AG09319 (cell line): ENCODE measurements at regions not wholly inside any gene's neighbourhood (a gene's known extent, or its start where the extent isn't known, plus 50 kb on each side); places are given as distances from the start of the nearest gene placed in this dataset.

Source experiments
- DNase-seq: peaks from one replicate; pipeline ENCODE4 v3.0.0-alpha.2; 2010; ENCODE audit warnings: low read depth; ENCODE audit errors: extremely low read depth
- TF ChIP-seq, protein P1 (sequence below): IDR thresholded peaks from 2 replicates; pipeline ENCODE4 v1.5.1; 2011; ENCODE audit warnings: low read depth, mild to moderate bottlenecking, inconsistent platforms, low read length, moderate library complexity

DNA sequence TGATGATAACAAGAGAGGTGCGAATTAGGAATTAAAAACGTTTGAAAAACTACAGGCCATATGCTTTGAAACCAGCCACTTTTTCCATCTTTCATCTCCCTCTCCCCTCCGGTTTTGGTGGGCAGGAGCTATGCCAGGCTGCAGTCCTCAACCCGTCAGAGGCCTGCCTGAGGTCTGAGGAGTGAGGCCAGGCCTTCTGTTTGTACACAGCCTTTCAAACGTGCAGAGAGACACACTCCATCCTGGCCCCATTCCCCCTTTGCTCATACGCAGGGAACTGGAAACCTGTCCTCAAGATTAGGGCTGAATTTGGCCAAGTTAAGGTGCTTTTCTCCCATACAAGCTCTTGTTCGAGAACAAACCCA, 74.5 kb downstream of the ZIC5 start:
- no peak for DNase-seq
- TF ChIP-seq, protein P1, sequence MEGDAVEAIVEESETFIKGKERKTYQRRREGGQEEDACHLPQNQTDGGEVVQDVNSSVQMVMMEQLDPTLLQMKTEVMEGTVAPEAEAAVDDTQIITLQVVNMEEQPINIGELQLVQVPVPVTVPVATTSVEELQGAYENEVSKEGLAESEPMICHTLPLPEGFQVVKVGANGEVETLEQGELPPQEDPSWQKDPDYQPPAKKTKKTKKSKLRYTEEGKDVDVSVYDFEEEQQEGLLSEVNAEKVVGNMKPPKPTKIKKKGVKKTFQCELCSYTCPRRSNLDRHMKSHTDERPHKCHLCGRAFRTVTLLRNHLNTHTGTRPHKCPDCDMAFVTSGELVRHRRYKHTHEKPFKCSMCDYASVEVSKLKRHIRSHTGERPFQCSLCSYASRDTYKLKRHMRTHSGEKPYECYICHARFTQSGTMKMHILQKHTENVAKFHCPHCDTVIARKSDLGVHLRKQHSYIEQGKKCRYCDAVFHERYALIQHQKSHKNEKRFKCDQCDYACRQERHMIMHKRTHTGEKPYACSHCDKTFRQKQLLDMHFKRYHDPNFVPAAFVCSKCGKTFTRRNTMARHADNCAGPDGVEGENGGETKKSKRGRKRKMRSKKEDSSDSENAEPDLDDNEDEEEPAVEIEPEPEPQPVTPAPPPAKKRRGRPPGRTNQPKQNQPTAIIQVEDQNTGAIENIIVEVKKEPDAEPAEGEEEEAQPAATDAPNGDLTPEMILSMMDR = no peak

DNA sequence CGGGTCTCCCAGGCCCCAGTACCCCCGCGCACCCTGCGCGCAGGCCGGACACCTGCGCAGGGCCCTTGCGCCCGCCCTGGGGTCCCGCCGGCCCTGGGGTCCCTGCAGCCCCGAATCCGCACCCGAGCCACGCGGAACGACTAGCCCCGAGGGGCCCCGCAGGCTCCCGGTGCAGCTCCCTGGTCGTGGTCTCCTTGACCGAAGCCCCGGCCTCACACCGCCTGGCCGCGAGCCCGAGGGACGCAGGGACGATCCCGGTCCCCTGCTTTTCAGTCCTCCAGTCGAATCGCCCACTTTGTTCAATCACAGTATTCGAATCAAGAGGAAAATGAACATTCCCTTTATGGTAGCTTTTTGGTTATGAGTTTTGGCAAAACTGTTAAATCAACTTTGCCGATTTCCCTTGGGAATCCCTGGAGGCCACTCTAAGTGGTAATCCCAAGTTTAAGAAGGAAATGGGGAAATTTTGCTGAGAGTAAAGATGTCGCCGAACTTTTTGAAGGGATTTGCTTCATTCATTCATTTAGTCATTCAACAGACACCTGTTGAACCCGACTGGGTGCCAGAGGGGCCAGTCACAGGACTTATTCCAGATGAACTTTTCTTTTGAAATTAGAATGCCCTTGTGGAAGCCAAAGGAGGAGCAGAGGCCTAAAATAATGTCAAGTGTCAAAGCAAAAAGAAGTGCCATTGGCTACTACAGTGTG, 75.0 kb downstream of the ZIC5 start:
- DNase-seq = no peak
- TF ChIP-seq, protein P1 = no peak

DNA sequence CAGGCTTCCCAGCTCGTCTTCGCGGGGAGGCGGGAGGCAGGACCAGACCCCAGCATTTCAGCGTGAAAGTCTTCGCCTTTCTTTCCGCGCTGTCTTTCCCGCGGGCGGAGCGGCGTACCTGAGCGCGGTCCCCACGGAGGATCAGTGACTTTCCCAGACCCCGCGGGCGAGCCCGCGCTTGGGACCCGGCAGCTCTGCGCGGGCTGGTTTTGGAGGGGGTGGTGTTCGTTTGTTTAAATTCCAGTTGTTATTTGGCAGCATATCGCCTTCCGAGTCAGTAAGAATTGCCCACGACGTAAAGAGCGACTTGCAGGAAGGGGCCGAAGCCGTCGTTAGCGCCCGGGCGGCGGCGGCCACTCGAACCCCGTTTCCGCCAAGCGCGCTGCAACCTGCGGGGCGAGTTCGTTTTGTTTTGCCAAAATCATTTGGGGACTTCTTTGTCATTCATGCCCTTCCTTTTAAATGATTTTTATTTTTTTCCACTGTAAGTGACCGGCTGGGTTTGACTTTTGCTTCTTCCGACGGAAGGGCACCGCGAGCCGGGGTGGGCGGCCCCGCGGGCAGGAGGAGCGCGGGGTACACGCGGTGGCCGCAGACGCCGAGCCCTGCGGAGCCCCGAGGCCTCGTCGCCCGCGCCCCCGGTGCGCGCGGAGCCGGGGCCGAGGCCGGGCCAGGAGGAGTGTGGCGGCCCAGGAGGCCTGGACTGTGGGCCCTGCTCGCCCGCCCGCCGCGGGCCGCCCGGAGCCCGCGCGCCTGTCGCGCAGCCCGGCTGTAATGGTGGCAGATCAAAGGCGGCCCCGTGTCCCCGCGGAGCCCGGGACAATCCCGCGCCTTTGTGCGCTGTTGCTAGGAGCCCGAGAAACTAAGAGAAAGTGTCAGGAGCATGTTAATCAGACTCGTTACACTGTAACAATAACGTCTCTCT, 75.9 kb downstream of the ZIC5 start:
- TF ChIP-seq, protein P1 = no peak
- DNase-seq = no peak

DNA sequence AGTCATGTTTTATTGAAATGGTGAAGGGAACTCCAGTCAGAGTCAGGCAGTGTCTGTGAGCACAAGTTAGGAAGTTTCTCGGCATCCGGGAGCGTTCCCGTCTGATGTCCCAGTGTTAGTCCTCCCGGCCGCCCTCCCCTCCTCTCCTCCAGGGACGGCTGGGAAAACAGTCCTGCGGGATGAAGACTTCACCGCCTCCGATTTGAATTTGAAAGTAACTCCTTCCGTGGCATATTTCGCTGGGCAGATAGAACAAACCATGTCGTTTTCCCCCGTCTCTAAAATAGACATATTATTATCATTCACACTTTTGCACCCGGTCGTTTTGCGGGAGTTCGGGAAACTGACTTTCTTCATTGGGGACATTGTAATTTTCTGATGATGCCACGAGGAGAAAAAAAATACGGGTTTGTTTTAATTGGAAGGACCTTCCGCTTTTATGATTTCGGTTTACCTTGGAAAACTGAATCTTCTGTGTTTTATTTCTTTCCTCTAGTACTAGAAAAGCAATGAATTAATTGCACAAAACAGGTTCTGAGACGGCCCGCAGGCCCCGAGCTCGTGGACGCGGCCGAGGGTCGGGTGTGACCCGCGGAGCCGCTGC, 76.6 kb downstream of the ZIC5 start:
- no peak for DNase-seq

DNA sequence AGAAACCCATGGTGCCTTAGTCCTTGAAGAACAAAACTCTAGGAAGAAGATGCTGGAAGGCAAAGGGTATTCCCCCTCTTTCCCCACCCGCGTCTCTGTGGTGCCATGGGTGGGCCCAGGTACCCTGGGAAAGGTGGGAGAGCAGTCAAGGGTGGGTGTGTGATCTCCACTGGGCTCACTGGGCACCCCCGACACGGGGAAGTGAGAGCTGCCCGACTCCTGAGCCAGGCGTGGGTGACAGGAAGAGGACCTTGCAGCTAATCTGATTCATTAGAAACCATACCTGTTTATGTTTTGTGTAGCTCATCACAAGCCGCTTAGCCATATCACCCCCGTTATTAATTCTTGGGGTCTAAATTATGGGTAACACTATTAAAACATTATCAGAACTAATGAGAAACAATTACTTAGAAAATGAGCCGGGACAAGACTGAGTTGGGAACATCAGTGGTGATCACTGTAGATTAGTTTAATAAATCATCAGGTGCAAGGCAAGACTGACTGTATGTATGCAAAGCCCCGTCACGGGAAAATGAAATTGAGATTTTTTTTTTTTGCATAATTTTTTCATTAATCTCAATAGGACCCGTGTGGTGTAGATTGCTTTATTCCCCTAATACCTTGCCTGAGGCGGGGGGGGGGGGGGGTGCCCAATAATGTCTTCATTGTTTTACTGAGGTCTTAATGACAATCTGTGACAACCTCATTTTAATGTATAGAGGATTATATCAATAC, 77.3 kb downstream of the ZIC5 start:
- no peak for DNase-seq
- TF ChIP-seq, protein P1 = no peak

More for the DNA sequence above, 76.6 kb downstream of the ZIC5 start:
- TF ChIP-seq, protein P1 = no peak

DNA sequence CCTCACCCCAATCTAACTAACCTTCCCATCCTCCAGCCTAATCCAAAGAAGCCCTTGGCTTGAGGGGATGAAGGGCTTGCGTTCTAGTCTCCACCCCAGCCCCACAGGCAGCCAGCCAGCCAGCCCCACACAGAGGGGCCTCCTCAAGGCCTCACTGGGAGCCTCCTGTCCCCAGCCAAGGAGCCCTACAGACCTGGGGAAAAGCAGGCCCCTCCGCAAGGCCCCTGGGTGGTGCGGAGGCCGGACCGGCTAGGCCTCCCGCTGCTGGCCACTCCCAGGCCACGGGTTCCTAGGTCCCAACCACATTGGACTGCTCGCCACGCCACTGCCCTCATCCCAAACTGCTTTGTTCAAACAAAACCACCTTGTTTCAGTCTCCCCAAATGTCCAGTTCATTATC, 78.0 kb downstream of the ZIC5 start:
- no peak for DNase-seq
- TF ChIP-seq, protein P1 = no peak
